Ascending aorta (tissue), 2 donors: ENCODE measurements at regions not wholly inside any gene's neighbourhood (a gene's known extent, or its start where the extent isn't known, plus 50 kb on each side); places are given as distances from the start of the nearest gene placed in this dataset.

Source experiments
- DNase-seq, 2 donors: peaks; one replicate each; pipeline ENCODE4 v3.0.0-alpha.2; 2019; ENCODE audit warnings: low spot score in 2 of 2
- H3K27ac ChIP-seq, 2 donors: fragments of 200-600 bp; sonication (generic); one replicate each; pipeline ENCODE4 v1.5.1; 2016 to 2017; ENCODE audit warnings: mild to moderate bottlenecking in 1 of 2
- H3K27me3 ChIP-seq: fragments of 200-600 bp; sonication (generic); one replicate; pipeline ENCODE4 v1.5.1; 2017
- H3K36me3 ChIP-seq, 2 donors: fragments of 200-600 bp; sonication (generic); one replicate each; pipeline ENCODE4 v1.5.1; 2016
- H3K4me1 ChIP-seq, 2 donors: fragments of 200-600 bp; sonication (generic); one replicate each; pipeline ENCODE4 v1.5.1; 2016 to 2017; ENCODE audit warnings: mild to moderate bottlenecking in 1 of 2
- H3K4me3 ChIP-seq, 2 donors: fragments of 200-600 bp; sonication (generic); one replicate each; pipeline ENCODE4 v1.5.1; 2016 to 2017; ENCODE audit warnings: mild to moderate bottlenecking in 1 of 2
- H3K9me3 ChIP-seq, 2 donors: fragments of 200-600 bp; sonication (generic); one replicate each; pipeline ENCODE4 v1.5.1; 2016
- intact Hi-C: fragments of 100-400 bp; cut with DNase I; formaldehyde crosslinking; loops from one replicate; pipeline ENCODE4 v1.15.1; 2023
- TF ChIP-seq, protein P1 (sequence below), 3 experiments: fragments of 200-600 bp in 2 of 3; fragments of 450-650 bp in 1 of 3; sonication (generic) in 2 of 3; IDR thresholded peaks; one replicate each; pipeline ENCODE4 v1.5.1; 2016 to 2019; ENCODE audit warnings: antibody characterized with exemption in 3 of 3, mild to moderate bottlenecking in 1 of 3, moderate library complexity in 1 of 3

DNA sequence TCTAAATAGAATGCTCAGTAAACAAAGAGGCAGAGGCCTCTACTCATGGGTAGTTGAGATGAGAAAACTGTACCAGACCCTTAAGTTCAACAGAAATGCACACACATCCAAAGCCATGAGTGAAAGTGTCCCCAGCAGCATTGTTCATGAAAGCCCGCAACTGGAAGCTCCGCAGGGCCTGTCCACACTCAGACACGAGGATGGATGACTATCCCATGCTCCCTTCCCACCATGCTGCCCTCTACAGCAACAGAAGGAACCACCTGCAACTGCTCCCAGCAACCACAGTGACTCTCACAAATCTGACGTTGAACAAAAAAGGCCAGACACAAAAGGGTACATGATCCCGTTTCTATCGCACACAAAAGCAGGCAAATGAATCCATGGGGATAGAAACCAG, 76.9 kb upstream of the ANO1 start:
- peak overlapping the region in 1 of 2 donors; percentile 34 for H3K27ac ChIP-seq
- intact Hi-C loops = no loop called here
- no peaks in the 10 kb centered on the region for H3K36me3 ChIP-seq
- H3K4me3 ChIP-seq = no peak overlapping the region
- no peaks in the 10 kb centered on the region for H3K9me3 ChIP-seq
- peaks cover 4 to 29% of the 10 kb centered on the region in 2 donors for H3K4me1 ChIP-seq
- no peak for DNase-seq
- TF ChIP-seq, protein P1, sequence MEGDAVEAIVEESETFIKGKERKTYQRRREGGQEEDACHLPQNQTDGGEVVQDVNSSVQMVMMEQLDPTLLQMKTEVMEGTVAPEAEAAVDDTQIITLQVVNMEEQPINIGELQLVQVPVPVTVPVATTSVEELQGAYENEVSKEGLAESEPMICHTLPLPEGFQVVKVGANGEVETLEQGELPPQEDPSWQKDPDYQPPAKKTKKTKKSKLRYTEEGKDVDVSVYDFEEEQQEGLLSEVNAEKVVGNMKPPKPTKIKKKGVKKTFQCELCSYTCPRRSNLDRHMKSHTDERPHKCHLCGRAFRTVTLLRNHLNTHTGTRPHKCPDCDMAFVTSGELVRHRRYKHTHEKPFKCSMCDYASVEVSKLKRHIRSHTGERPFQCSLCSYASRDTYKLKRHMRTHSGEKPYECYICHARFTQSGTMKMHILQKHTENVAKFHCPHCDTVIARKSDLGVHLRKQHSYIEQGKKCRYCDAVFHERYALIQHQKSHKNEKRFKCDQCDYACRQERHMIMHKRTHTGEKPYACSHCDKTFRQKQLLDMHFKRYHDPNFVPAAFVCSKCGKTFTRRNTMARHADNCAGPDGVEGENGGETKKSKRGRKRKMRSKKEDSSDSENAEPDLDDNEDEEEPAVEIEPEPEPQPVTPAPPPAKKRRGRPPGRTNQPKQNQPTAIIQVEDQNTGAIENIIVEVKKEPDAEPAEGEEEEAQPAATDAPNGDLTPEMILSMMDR (IDR thresholded peaks at IDR 0.05) = no peak
- H3K27me3 ChIP-seq = no peaks in the 10 kb centered on the region

DNA sequence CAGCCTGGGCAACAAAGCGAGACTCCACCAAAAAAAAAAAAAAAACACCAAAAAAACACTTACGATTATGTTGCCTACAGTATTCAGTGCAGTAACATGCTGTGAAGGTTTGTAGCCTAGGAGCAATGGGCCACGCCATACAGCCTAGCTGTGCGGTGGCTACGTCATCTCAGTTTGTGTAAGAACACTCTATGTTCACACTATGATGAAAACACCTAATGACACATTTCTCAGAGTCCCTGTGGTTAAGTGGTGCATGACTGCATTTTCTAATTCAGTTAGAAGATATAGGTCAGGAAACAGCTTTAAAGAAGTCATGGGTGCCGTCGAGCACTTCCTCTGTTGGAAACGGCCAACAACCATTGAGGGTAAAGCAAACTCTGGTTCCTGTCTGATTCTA, 75.7 kb upstream of the ANO1 start:
- peaks cover 5 to 27% of the 10 kb centered on the region in 2 donors for H3K4me1 ChIP-seq
- no peak overlapping the region for H3K4me3 ChIP-seq
- DNase-seq = no peak
- no peak overlapping the region for H3K27ac ChIP-seq
- intact Hi-C loops = no loop called here
- H3K27me3 ChIP-seq = no peaks in the 10 kb centered on the region
- TF ChIP-seq, protein P1 (IDR thresholded peaks at IDR 0.05) = no peak
- no peaks in the 10 kb centered on the region for H3K9me3 ChIP-seq
- no peaks in the 10 kb centered on the region for H3K36me3 ChIP-seq

DNA sequence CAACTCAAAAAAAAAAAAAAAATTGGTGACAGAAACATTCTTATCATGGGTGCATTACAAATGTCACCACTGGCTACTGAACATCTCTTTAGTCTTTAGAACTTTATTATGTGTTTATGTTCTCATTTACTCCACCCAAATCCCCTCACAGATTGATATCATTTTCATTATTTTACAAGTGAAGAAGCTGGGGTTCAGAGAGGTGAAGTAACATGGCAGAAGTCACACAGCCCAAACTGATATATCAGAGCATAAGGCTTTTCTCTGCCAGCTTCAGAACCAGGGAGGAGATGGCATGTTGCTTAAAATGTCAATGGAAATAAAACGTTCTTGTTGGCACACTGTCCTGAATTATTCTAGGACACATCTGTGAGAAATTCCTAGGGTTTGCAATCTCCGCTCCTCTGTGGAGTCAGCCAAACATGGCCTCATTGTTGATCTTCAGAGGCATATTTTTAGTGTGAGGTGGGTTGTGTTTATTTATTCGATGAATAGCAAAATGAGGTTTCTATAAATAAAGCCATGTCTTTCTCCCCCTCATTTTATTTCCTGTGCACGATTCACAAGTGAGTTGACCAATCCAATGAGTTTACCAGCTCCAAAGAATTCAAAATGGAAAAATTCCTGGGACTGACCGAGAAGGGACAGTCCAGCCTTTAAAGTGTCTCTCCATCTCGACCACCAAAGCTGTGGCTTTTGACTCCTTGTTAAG, 72.9 kb upstream of the ANO1 start:
- TF ChIP-seq, protein P1 (IDR thresholded peaks at IDR 0.05) = no peak
- Histone ChIP-seq H3K4me3 (no peak overlapping the region), H3K27ac (peak overlapping the region; percentile 82 to 86), H3K27me3 (no peaks in the 10 kb centered on the region), H3K9me3 (no peaks in the 10 kb centered on the region), H3K36me3 (no peaks in the 10 kb centered on the region), H3K4me1 (peaks cover 5 to 21% of the 10 kb centered on the region in 2 donors)
- intact Hi-C loops = loop anchor here (1.0 to 5.0 kb wide), 4 partner anchors 18 to 88 kb away; partner anchors contain the start of gene ANO1
- DNase-seq = peak in 1 of 2 donors; percentile 79

DNA sequence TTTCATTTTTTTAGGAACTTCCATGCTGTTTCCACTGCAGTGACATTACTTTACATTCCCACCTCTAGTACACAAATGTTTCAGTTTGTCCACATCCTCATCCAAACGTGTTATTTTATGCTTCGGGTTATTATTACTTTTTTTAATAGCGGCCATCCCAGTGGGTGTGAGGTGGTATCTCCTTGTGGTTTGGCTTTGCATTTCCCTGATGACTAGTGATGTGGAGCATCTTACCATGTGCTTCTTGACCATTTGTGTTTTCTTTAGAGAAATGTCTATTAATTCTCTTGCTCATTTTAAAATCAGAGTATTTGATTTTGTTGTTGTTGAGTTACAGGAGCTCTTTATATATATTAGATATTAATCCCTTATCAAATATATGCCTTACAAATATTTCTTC, 70.3 kb upstream of the ANO1 start:
- Histone ChIP-seq H3K4me1 (peaks cover 5 to 21% of the 10 kb centered on the region in 2 donors), H3K36me3 (no peaks in the 10 kb centered on the region), H3K27ac (no peak overlapping the region), H3K9me3 (no peaks in the 10 kb centered on the region), H3K27me3 (no peaks in the 10 kb centered on the region), H3K4me3 (no peak overlapping the region)
- intact Hi-C loops = loop anchor here (5.0 kb wide), 2 partner anchors 70 to 90 kb away; partner anchors contain the start of gene ANO1
- TF ChIP-seq, protein P1 (IDR thresholded peaks at IDR 0.05) = no peak
- no peak for DNase-seq

DNA sequence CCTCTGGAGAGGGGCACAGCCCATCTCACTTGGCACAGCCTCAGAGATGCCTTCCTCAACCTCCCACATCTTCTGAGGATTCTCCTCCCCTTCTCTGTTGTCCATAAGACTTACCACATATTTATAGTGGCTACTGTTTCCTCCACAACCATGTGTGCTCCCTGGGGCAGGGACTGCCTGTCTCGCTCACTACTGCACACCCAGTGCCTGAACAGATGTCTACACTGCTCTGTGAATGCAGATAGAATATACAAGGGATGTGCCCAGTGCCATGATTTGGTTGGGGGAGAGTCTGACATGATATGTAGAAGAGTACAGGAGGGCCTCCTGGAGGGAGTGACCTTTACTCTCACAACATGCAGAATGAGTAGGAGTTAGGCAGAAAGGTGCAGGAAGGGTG, 67.3 kb upstream of the ANO1 start:
- TF ChIP-seq, protein P1 (IDR thresholded peaks at IDR 0.05) = no peak
- Histone ChIP-seq H3K4me3 (no peak overlapping the region), H3K27me3 (no peaks in the 10 kb centered on the region), H3K9me3 (no peaks in the 10 kb centered on the region), H3K36me3 (no peaks in the 10 kb centered on the region), H3K27ac (no peak overlapping the region), H3K4me1 (peaks cover 5 to 7% of the 10 kb centered on the region in 2 donors)
- no peak for DNase-seq
- intact Hi-C loops = no loop called here
